ENCODE measurements at regions not wholly inside any gene's neighbourhood (a gene's known extent, or its start where the extent isn't known, plus 50 kb on each side); places are given as distances from the start of the nearest gene placed in this dataset.

DNA sequence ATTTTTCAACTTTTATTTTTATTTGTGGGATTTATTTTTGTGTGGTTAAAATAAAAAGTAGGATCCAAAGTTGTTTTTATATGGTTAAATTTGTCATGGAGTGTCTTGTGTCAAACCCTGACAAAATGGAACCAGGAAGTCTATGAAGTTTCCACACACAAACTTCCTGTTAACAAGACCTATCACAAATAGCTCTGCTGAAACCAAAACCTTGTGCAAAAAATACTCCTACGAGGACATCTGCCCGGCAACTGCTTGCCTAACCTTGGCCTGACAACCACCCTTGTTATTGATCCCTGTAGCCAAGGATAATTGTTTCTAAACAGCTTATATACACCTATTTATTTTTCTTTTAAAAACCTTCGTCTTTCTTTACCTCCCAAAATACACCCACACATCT is 389.6 kb downstream of the TRIB2 start:
- no peak overlapping the region for H3K27ac ChIP-seq (ENCODE audit: extremely low read depth, low read depth, low read length)
- 3% methylated on average over 3 of the region's 3 CpGs for WGBS (ENCODE audit: insufficient coverage, low coverage, missing lambda C conversion rate)
- no peak for TF ChIP-seq RBM34 (IDR thresholded peaks at IDR 0.05; ENCODE audit: borderline replicate concordance, insufficient read depth, low read length)
- TF ChIP-seq NCOA4 (IDR thresholded peaks at IDR 0.05; ENCODE audit: partially characterized antibody) = no peak
- no peak for TF ChIP-seq MEIS2 (IDR thresholded peaks at IDR 0.05; ENCODE audit: partially characterized antibody)
- no peak for TF ChIP-seq COPS2 (conservative IDR thresholded peaks at IDR 0.05)
- TF ChIP-seq, protein P1, sequence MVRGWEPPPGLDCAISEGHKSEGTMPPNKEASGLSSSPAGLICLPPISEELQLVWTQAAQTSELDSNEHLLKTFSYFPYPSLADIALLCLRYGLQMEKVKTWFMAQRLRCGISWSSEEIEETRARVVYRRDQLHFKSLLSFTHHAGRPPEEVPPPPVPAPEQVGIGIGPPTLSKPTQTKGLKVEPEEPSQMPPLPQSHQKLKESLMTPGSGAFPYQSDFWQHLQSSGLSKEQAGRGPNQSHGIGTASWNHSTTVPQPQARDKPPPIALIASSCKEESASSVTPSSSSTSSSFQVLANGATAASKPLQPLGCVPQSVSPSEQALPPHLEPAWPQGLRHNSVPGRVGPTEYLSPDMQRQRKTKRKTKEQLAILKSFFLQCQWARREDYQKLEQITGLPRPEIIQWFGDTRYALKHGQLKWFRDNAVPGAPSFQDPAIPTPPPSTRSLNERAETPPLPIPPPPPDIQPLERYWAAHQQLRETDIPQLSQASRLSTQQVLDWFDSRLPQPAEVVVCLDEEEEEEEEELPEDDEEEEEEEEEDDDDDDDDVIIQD (CRISPR knock-in tag; IDR thresholded peaks at IDR 0.05) = no peak
- TF ChIP-seq SRSF1 (IDR thresholded peaks at IDR 0.05; ENCODE audit: low read depth, low read length) = no peak
- no peak for TF ChIP-seq SMAD3 (CRISPR knock-in tag; conservative IDR thresholded peaks at IDR 0.05)
- no peak for TF ChIP-seq NBN (IDR thresholded peaks at IDR 0.05; ENCODE audit: low read depth)
- TF ChIP-seq ETV5 (CRISPR knock-in tag; IDR thresholded peaks at IDR 0.05; ENCODE audit: low read depth) = no peak
- TF ChIP-seq HCFC1 (IDR thresholded peaks at IDR 0.05; ENCODE audit: low read depth, low read length) = no peak
- no peak for TF ChIP-seq TAF1 (IDR thresholded peaks at IDR 0.05; ENCODE audit: control insufficient read depth, extremely low read depth, insufficient read depth, low read length, severe bottlenecking)
- TF ChIP-seq, protein P2, sequence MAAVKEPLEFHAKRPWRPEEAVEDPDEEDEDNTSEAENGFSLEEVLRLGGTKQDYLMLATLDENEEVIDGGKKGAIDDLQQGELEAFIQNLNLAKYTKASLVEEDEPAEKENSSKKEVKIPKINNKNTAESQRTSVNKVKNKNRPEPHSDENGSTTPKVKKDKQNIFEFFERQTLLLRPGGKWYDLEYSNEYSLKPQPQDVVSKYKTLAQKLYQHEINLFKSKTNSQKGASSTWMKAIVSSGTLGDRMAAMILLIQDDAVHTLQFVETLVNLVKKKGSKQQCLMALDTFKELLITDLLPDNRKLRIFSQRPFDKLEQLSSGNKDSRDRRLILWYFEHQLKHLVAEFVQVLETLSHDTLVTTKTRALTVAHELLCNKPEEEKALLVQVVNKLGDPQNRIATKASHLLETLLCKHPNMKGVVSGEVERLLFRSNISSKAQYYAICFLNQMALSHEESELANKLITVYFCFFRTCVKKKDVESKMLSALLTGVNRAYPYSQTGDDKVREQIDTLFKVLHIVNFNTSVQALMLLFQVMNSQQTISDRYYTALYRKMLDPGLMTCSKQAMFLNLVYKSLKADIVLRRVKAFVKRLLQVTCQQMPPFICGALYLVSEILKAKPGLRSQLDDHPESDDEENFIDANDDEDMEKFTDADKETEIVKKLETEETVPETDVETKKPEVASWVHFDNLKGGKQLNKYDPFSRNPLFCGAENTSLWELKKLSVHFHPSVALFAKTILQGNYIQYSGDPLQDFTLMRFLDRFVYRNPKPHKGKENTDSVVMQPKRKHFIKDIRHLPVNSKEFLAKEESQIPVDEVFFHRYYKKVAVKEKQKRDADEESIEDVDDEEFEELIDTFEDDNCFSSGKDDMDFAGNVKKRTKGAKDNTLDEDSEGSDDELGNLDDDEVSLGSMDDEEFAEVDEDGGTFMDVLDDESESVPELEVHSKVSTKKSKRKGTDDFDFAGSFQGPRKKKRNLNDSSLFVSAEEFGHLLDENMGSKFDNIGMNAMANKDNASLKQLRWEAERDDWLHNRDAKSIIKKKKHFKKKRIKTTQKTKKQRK (IDR thresholded peaks at IDR 0.05; ENCODE audit: borderline replicate concordance, low read depth, low read length) = no peak
- no peak for TF ChIP-seq NELFE (IDR thresholded peaks at IDR 0.05; ENCODE audit: insufficient read depth, insufficient read length)
- no peak for TF ChIP-seq GATA2 (CRISPR knock-in tag; IDR thresholded peaks at IDR 0.05)
- TF ChIP-seq KAT2B (IDR thresholded peaks at IDR 0.05; ENCODE audit: low read depth, low read length) = no peak
- TF ChIP-seq MAFG (tag; conservative IDR thresholded peaks at IDR 0.05) = no peak
- no peak for TF ChIP-seq PHF21A (IDR thresholded peaks at IDR 0.05; ENCODE audit: borderline replicate concordance, low read depth)
- in situ Hi-C loops (cut with MboI) = no loop called here
- H3K36me3 ChIP-seq (ENCODE audit: control insufficient read depth, insufficient read depth, low read length) = no peaks in the 10 kb centered on the region
- ChIA-PET POLR2A (no interaction called here), CTCF (ENCODE audit: low intra/inter-chr PET ratio) (no interaction called here)
- no TSS peak for BruUV-seq (replicated peaks)
- H2AFZ ChIP-seq (ENCODE audit: low read depth, low read length) = no peak overlapping the region
- no peak overlapping the region for H3K9ac ChIP-seq (ENCODE audit: insufficient read depth in 1 of 2, low read depth in 2 of 2, low read length in 2 of 2)
- intact Hi-C loops (cut with micrococcal nuclease) = no loop called here
- no peaks in the 10 kb centered on the region for H4K20me1 ChIP-seq (replicated peaks; ENCODE audit: control insufficient read depth, insufficient read depth, low read length)
- peaks cover 2% of the 10 kb centered on the region; the same call in 1 of the 2 replicates for H3K9me3 ChIP-seq (replicated peaks; ENCODE audit: control insufficient read depth, insufficient read depth, low read depth, low read length)
- H3K4me1 ChIP-seq (replicated peaks in 1 of 2; ENCODE audit: control insufficient read depth in 2 of 2, insufficient read depth in 2 of 2, low read length in 2 of 2) = no peaks in the 10 kb centered on the region
- FAIRE-seq = no peak
- no peaks in the 10 kb centered on the region for H3K27me3 ChIP-seq (ENCODE audit: control insufficient read depth in 2 of 2, insufficient read depth in 2 of 2, low read length in 2 of 2)
- DNase-seq (ENCODE audit: extremely low read depth in 1 of 4, low spot score in 3 of 4) = no peak
- H3K4me2 ChIP-seq (ENCODE audit: insufficient read depth, low read length) = no peak overlapping the region
- no peaks in the 10 kb centered on the region for H3K79me2 ChIP-seq (ENCODE audit: control insufficient read depth, insufficient read depth, low read length)
- H3K9me1 ChIP-seq (ENCODE audit: control insufficient read depth, insufficient read depth, low read length) = no peaks in the 10 kb centered on the region
- no peak overlapping the region for H3K4me3 ChIP-seq
- ATAC-seq = no peak
